GM13976 (cell line): ENCODE measurements at regions not wholly inside any gene's neighbourhood (a gene's known extent, or its start where the extent isn't known, plus 50 kb on each side); places are given as distances from the start of the nearest gene placed in this dataset.

Experiments
- DNase-seq: peaks from one replicate; pipeline ENCODE4 v3.0.0; 2012; ENCODE audit warnings: low spot score
- CTCF ChIP-seq: IDR thresholded peaks from 2 replicates; pipeline ENCODE4 v1.5.1; 2012; ENCODE audit warnings: borderline replicate concordance, mild to moderate bottlenecking; ENCODE audit not compliant: insufficient read depth; ENCODE audit errors: extremely low read depth, missing control alignments, control extremely low read depth
- in situ Hi-C: fragments of 300-500 bp; cut with MboI; formaldehyde crosslinking; loops from one replicate; pipeline ENCODE4 v1.12.0; 2022; ENCODE audit warnings: low sequenced_read_pairs, mixed read lengths, inconsistent platforms; ENCODE audit not compliant: unreplicated experiment

- in situ Hi-C loops, result no loop called here
- no peak for DNase-seq
- TF ChIP-seq CTCF, result no peak
Observed at GRCh38 chr3:152550284-152550683, 281.6 kb downstream of the MBNL1 start.

- no peak for TF ChIP-seq CTCF
- in situ Hi-C loops, result no loop called here
- DNase-seq, result no peak
Observed at GRCh38 chr3:152554980-152555379, 280.0 kb upstream of the P2RY1 start.

DNA sequence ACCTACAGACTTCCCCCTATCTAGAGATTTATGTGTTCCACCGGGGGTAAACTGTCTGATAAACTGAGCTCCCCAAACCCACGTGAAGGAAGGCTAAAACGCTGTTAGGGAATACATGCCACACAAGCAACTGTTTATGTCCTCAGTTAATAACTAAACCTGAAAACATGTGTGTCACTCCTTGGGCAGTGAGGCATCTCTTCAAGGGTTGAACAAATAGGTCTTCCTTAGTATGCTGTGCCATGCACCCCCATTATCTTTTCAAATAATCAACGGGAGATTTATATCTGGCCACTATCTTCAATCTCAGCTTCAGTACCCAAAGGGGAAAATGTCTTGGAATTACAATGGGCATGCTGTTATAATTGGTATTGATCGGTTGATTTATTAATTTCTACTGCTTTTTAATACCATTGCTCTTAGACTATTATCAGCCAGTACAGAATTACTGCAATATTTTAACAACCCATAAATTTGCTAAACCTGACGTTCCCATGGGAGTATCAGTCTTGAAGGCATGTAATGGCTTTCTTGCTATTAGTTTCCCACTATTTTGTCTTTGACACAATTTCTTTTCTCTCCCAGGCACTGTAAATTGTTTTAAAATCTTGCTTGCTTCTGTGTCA, 279.2 kb upstream of the P2RY1 start:
- no peak for TF ChIP-seq CTCF
- DNase-seq, result no peak
- in situ Hi-C loops, result no loop called here

GRCh38 chr3:152556731-152557254, 278.1 kb upstream of the P2RY1 start:
- in situ Hi-C loops, result no loop called here
- peak; percentile 41 for DNase-seq
- no peak for TF ChIP-seq CTCF

- TF ChIP-seq CTCF, result no peak
- in situ Hi-C loops, result no loop called here
- peak; percentile 28 for DNase-seq
Observed at GRCh38 chr3:152557302-152557999, 277.5 kb upstream of the P2RY1 start.

DNA sequence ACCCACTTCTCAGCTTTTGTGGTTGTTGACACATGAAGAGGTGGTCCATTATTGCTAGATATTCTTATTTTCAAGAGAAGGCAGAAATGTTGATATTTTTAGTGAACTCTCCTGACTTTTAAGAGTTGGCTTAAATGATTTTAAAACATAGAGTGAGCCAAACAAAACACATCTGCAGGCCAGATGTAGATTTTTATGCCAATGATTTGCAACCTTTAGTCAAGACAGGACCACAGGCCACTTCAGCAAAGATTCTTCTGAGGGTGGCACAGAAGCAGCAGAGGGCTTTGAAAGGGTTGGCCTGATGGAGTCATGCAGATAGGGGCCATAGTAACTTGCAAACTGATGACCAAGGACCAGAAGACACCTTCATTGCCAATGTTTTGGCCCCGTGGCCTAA, 276.5 kb upstream of the P2RY1 start:
- DNase-seq, result no peak
- no peak for TF ChIP-seq CTCF
- in situ Hi-C loops, result no loop called here
